Left colon (tissue), 2 donors: ENCODE measurements at regions not wholly inside any gene's neighbourhood (a gene's known extent, or its start where the extent isn't known, plus 50 kb on each side); places are given as distances from the start of the nearest gene placed in this dataset.

Experiments
- ATAC-seq: fragments of 200-7000 bp; cut with Tn5 transposase; one replicate; pipeline ENCODE4 v1.9.1; 2020; ENCODE audit warnings: mild to moderate bottlenecking, moderate library complexity
- DNase-seq, 2 donors: peaks; one replicate each; pipeline ENCODE4 v3.0.0-alpha.2; 2020
- intact Hi-C, 2 donors: fragments of 100-400 bp; cut with DNase I in 1 of 2; cut with micrococcal nuclease in 1 of 2; formaldehyde crosslinking; loops; one replicate each; pipeline versions ENCODE4 v1.11.2 to v1.14.0; 2022; cut with DNase I, micrococcal nuclease
- donor health status: DM: no; HTN: no; CAD: no.
- donor health status: DM: yes; HTN: yes; CAD: no.

GRCh38 chr7:155209478-155210319, 88.0 kb upstream of the INSIG1 start:
- no peak for ATAC-seq
- DNase-seq, result no peak
- intact Hi-C loops, result no loop called here

DNA sequence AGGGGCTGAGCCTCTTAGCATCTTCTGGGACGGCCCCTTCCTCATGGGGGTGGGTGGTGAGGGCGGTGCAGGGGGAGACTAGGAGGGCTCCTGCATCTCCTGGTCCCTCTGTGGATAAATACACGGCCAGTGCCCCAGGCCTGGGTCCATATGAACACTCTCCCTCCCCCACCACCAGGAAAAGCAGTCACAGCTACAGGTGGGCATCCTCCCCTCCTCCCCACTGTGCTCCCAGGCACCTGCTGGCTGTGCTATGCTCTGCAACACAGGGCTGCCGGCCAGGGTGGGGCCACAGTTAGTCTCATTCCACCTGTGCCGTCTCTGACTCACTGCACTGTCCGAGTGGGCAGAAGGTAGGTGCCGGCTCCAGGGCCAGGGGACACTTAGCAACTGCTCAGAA, 87.3 kb upstream of the INSIG1 start:
- intact Hi-C loops, result no loop called here
- ATAC-seq (no peak), DNase-seq (no peak)

DNA sequence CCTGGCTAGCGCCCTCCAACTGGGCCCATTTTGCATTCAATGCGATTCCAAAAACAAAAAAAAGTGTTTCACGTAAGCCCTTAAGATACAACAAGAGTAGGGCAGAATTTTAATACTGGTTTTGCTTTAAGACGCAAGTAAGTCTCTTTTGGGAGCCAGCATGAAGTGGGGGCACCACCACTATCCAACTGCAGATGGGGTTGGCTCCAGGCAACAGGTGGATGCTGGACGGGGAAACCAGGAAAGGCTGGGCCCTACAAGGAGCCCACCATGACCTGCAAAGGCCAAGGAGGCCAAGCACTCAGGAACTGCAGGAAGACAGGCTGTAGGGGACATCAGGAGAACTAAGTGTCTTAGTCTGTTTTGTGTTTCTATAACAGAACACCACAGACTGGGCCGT, 86.5 kb upstream of the INSIG1 start:
- intact Hi-C loops, result no loop called here
- no peak for ATAC-seq
- DNase-seq, result no peak

GRCh38 chr7:155211761-155212160, 85.9 kb upstream of the INSIG1 start:
- DNase-seq (no peak), ATAC-seq (no peak)
- intact Hi-C loops, result no loop called here

- ATAC-seq, result no peak
- no peak for DNase-seq
- intact Hi-C loops, result no loop called here
These were observed 85.2 kb upstream of the INSIG1 start for GRCh38 chr7:155212301-155213015.

DNA sequence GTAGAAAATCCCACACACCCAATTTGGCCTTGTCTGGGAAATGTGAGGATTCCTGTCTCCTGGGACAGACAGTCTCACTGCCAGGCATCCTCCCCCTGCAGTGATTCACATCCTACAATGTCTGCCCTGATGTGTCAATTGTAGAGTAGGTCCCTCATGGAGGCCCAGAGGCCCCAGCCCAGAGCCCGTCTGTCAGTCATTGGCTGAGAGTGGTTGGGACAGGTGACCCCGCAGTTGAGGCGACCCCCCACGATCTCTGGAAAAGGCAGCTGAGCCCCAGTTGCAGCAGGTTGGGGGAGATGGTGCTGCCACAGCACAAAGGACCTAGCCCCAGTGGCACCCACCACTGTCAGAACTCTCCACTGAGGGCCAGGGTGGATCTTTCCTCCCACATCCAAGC, 84.3 kb upstream of the INSIG1 start:
- DNase-seq, result no peak
- intact Hi-C loops, result no loop called here

GRCh38 chr7:155213955-155214740, 83.5 kb upstream of the INSIG1 start:
- intact Hi-C loops, result no loop called here
- DNase-seq, result peak; percentile 26 to 42

More for the DNA sequence above, 84.3 kb upstream of the INSIG1 start:
- no peak for ATAC-seq

GRCh38 chr7:155215576-155216325, 81.9 kb upstream of the INSIG1 start:
- DNase-seq, result peak in 1 of 2 donors; percentile 12
- intact Hi-C loops, result no loop called here
- no peak for ATAC-seq

More at GRCh38 chr7:155213955-155214740, 83.5 kb upstream of the INSIG1 start:
- peak; percentile 84 for ATAC-seq

- DNase-seq, result peak in 1 of 2 donors; percentile 7
- intact Hi-C loops, result no loop called here
- ATAC-seq, result no peak
These were observed 81.0 kb upstream of the INSIG1 start for GRCh38 chr7:155216475-155217272.

GRCh38 chr7:155217634-155218033, 80.0 kb upstream of the INSIG1 start:
- ATAC-seq (no peak), DNase-seq (no peak)
- intact Hi-C loops, result no loop called here

DNA sequence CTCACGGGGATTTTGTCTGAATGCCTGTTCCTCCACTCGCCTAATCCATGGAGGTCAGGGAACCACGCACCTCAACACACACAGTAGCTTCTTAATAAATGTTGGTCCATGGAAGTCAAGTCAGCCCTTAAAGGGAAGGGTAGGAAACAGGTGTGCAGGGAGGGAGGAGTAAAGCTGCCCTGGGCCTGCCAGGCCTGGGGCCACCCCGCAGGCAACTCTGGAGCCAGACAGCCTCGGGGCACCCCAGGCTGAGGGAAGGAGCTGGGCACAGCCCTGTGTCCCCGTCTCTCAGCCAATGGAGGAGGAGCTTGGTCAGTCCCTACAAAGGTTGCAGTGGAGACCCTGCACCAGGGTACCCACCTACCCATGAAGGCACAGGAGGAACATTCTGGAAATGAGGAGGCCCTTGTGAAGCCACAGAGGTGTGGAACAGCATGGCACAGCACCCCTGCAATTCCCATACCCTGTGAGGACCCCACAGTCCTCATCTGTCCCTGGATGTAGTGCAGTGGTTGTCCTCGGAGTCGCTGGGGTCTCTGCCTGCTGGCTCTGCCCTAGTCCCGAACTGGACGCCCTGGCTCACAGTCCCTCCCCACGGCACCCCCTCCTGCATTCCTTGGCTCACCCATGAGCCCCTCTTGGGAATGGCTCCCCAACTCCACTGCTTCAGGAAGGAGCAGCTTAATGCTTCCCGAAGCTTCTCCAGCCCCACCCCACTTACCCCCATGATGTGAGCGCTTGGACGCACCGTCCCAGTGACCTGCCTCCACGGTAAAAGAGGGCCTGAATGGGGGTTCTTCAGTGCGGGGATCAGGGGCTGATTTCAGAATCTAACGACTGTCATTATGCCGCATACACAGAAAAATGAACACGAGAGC, 79.2 kb upstream of the INSIG1 start:
- DNase-seq (no peak), ATAC-seq (no peak)
- intact Hi-C loops, result no loop called here

GRCh38 chr7:155219154-155219531, 78.5 kb upstream of the INSIG1 start:
- no peak for DNase-seq
- no peak for ATAC-seq
- intact Hi-C loops, result no loop called here

DNA sequence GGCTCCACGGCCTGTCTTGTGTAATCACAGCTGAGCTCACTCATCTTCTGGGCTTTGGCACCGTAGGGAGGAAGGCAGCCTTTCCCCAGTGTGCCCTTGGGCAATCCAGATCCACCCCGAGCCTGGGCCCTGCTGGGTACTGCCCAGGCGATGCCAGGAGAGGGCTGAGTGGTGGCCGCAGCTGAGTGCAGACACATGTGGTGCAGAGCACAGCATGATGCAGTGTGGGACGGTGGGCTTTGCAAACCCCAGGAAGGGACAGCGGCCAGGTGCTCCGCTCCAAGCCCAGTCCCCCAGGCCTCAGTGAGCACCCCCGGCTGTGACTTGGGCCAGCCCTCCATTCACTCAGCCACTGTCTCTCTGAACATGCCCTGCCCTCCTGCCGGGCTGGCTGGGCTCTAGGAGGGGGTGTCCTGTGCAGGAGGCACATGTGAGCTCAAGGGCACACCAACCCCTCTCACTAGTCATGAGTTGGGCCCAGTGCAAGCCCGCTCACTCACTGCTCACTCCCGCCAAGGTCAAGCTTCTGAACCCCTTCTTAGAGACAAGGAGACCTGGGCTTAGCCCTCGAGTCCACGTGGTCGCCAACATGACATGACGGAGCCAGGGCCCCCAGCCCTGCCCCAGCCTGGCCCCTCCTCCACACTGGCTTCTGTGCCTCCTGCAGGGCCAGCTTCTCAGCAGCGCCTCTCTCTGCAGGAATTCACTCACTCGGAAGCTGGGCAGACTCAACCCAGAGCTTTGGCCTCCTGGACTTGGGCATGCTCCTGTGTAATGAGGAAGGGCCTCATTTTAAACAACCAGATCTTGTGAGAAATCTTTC, 77.5 kb upstream of the INSIG1 start:
- ATAC-seq (no peak), DNase-seq (no peak)
- intact Hi-C loops, result no loop called here

- ATAC-seq (no peak), DNase-seq (peak in 1 of 2 donors; percentile 15)
- intact Hi-C loops, result no loop called here
These were observed 76.8 kb upstream of the INSIG1 start for GRCh38 chr7:155220903-155221302.

GRCh38 chr7:155221547-155221946, 76.1 kb upstream of the INSIG1 start:
- DNase-seq, result peak in 1 of 2 donors; percentile 2
- intact Hi-C loops, result no loop called here
- ATAC-seq, result no peak

DNA sequence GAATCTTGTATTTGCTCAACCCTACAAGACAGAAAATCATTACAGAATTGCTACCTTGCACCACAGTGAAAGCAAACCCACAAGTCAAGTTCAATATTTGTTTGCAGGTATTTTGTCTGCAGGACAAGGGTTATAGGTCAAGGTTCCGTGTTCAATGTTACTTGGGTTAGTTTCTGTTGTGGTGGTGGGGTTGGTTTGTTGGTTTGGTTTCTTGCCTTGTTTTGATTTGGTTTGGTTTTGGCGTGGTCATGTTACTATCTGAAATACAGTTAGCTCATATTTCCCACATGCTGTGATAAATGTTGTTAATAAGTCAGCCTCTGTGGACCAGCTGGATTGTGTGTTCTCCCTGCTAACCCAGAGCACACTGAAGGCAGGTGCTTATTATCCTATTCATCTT, 75.6 kb upstream of the INSIG1 start:
- ATAC-seq (no peak), DNase-seq (no peak)
- intact Hi-C loops, result no loop called here
